Activated CD4-positive, alpha-beta T cell treated with anti-CD3 and anti-CD28 coated beads, Interleukin-2, amount 50 U/mL, for 48 hours (primary cell): ENCODE measurements at regions not wholly inside any gene's neighbourhood (a gene's known extent, or its start where the extent isn't known, plus 50 kb on each side); places are given as distances from the start of the nearest gene placed in this dataset.
"Not testable (repeated sequence)": the region's sequence is repeated elsewhere in the genome, so short reads cannot be mapped to it uniquely, and the experiment has no call there.

Experiments
- DNase-seq, 2 experiments: peaks; one replicate each; pipeline ENCODE4 v3.0.0-alpha.2; 2020

DNA sequence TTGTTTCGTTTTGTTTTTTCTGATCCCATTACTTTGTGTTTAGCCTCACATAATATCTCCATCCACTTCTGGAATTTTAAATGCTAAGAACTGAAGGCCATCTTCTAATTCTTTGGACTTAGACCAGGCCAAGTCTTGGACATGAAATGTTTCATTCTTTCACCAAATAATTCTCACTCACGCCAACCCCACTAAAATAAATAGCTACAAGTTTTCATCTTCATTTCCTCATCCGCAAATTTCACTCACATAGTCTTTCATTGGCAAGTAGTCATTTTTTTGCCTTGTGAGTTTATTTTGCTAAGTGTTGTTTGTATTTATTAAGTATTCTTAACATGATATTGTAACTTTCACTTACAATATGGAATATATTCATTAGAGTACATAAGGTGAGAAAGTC is 1188.6 kb upstream of the SEMA6A start:
- DNase-seq = no peak

DNA sequence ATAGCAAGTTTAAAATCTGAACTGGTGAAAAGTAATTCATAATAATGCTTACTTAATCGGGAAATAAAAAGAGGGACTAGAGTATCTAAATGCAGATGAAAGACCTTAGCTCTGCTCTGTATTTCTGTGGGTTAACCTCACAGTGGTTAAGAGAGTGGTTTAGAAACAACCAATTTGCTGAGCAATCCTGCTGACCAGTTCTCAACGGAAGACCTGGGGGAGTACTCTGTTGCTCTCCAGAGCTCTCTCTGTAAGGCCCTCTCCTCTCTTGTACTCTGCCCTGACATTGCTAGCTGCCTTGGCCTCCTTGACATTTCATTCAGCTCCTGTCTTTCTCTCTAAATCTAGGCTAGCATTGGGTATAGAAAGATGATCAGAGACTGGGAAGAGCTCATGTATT is 1186.6 kb upstream of the SEMA6A start:
- DNase-seq = no peak

GRCh38 chr5:117759849-117760499 is 1185.4 kb upstream of the SEMA6A start:
- DNase-seq = no peak

- no peak for DNase-seq
These were observed 1177.8 kb upstream of the SEMA6A start for GRCh38 chr5:117752403-117752802.

GRCh38 chr5:117748336-117748735 is 1173.7 kb upstream of the SEMA6A start:
- DNase-seq = no peak

GRCh38 chr5:117743337-117743736 is 1168.7 kb upstream of the SEMA6A start:
- DNase-seq = no peak

- DNase-seq = no peak
These were observed 1167.1 kb upstream of the SEMA6A start for GRCh38 chr5:117741655-117742206.

- no peak for DNase-seq
These were observed 1165.6 kb upstream of the SEMA6A start for GRCh38 chr5:117740268-117740667.

DNA sequence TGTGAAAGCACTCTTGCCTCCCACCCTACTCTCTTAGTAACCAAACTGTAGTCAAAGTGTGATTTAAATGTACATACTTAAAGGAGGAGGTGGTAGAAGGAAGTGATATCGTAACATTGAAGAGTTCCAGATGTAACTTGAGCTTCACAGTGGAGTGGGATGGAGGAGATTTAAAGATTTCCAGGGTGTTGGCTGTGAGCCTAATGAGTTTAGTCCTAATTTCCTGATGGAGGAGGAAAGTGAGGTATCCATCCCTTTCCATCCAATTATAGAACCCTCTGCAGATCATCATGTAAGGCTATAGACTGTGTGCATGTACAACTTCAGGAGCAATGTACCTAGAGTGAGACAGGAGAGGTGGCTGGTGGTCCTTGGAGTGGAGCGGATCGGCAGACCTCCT is 1163.9 kb upstream of the SEMA6A start:
- no peak for DNase-seq

GRCh38 chr5:117736698-117737097 is 1162.1 kb upstream of the SEMA6A start:
- no peak for DNase-seq

GRCh38 chr5:117734056-117734455 is 1159.4 kb upstream of the SEMA6A start:
- no peak for DNase-seq

- DNase-seq = no peak
These were observed 1158.4 kb upstream of the SEMA6A start for GRCh38 chr5:117733051-117733450.

DNA sequence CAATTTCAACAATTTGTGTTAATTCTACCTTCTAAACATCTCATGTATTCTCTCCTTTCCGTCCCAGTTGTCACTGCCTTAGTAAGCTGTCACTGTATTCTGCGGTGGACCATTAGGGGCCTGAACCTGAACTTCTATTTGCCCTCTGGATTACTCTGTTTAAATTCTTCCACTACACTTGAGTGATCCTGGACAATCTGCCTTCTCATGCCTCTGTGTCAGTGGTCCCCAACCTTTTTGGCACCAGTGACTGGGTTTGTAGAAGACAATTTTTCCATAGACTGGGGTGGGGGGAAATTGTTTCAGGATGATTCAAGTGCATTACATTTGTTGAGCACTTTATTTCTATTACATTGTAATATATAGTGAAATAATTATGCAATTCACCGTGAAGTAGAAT is 1157.6 kb upstream of the SEMA6A start:
- no peak for DNase-seq

DNA sequence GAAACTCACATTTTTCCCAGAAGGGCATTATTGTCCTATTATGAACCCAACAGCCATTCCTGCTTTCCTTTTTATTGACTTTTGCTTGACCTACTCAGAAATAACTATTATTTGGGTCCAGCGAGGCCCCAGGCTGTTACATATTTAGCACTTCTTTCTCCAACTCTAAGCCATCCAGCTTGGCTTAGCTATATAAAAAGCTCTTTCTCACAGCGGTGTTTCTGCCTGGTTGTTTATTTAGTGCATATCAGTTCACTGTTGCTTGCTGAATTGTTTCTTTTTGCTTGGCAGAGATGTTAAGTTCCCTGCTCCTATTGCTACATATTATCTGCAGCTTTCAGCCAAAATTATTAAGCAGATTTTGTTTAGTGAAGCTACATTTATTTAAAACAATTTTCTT is 1156.8 kb upstream of the SEMA6A start:
- DNase-seq = no peak

- DNase-seq = not testable (repeated sequence)
These were observed 1146.2 kb upstream of the SEMA6A start for GRCh38 chr5:117720784-117721183.

- no peak for DNase-seq
These were observed 1144.8 kb upstream of the SEMA6A start for GRCh38 chr5:117719413-117719812.

DNA sequence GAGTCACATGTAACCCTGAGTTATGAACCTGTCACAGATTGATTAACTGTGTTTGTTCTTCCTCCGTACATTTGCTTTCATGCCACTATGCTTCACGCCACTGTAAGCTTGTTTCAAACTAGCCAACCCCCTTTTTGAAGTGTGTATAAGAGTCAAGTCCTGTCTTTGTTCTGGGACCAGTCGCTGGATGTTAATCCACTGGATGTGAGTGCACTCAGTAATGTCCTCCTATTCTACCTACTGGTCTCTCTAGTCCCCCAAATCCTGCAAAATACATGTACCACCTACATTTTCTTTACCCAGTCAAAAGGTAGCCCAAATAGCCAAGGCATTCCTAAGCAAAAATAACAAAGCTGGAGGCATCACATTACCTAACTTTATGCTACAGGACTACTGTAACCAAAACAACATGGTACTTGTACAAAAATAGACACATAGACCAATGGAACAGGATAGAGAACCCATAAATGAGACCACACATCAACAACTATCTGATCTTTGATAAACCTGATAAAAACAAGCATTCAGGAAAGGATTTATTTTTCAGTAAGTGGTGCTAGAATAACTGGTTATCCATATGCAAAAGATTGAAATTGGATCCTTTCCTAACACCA is 1139.1 kb upstream of the SEMA6A start:
- no peak for DNase-seq

- DNase-seq = no peak
These were observed 1126.4 kb upstream of the SEMA6A start for GRCh38 chr5:117701062-117701461.

- DNase-seq = no peak
These were observed 1118.0 kb upstream of the SEMA6A start for GRCh38 chr5:117692606-117693005.

GRCh38 chr5:117691081-117691870 is 1116.7 kb upstream of the SEMA6A start:
- no peak for DNase-seq

DNA sequence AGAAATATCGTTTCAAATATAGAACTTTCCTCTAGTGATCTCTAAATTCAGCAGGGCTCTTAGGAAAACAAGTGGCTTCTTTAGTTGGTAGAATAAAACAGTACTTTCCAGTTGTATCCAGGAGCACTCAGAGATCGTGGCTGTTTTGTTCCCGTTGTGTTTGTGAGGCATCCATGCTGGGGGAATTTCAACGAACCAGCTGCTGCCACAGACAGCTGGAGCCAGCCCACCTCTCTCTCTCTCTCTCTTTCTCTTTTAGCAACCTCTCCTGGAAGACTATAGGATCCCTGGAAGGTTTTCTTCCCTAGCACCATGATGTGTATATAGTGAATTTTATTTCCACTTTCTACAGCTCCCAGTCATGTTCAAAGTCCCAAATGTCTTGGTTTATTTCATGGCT is 1116.0 kb upstream of the SEMA6A start:
- no peak for DNase-seq

DNA sequence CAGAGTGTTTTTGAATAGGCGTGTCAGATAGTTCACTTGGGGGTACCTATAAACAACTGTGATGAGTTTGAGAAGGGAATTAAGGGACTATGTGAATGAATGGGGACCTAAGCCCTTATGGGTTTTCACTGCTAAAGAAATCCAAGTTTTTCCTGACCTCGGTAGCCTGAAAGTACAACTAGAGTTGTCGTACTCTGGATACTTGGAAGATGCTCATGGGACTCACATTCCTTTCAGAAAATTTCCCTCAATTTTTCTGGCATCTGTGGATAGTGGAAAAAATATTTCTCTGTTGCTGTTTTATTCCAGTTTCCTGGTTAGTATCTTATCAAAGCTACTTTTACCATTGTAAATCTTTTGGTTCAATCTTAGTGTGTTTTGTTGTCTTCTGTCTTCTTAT is 1112.3 kb upstream of the SEMA6A start:
- DNase-seq = no peak

GRCh38 chr5:117682416-117682815 is 1107.8 kb upstream of the SEMA6A start:
- no peak for DNase-seq
